Esophagus muscularis mucosa (tissue), 4 donors: ENCODE measurements at regions not wholly inside any gene's neighbourhood (a gene's known extent, or its start where the extent isn't known, plus 50 kb on each side); places are given as distances from the start of the nearest gene placed in this dataset.

Source experiments
- DNase-seq: peaks from one replicate; pipeline ENCODE4 v3.0.0-alpha.2; 2017; ENCODE audit errors: extremely low spot score
- H3K27ac ChIP-seq, 4 donors: fragments of 200-600 bp; sonication (generic); replicated peaks in 1 of 4; 1 replicate in 3 of 4; 2 replicates in 1 of 4; pipeline ENCODE4 v1.5.1; 2016 to 2019; ENCODE audit warnings: mild to moderate bottlenecking in 1 of 4
- H3K27me3 ChIP-seq, 4 donors: fragments of 200-600 bp; sonication (generic); one replicate each; pipeline versions ENCODE4 v1.5.1 to v1.6.0; 2016 to 2019
- H3K36me3 ChIP-seq, 4 donors: fragments of 200-600 bp; sonication (generic); one replicate each; pipeline ENCODE4 v1.5.1; 2016 to 2019
- H3K4me1 ChIP-seq, 4 donors: fragments of 200-600 bp; sonication (generic); one replicate each; pipeline ENCODE4 v1.5.1; 2016 to 2019
- H3K4me3 ChIP-seq, 4 donors: fragments of 200-600 bp; sonication (generic); 1 replicate in 2 of 4; 2 replicates in 2 of 4; pipeline ENCODE4 v1.5.1; 2016 to 2019; ENCODE audit warnings: mild to moderate bottlenecking in 4 of 4, moderate library complexity in 1 of 4
- H3K9me3 ChIP-seq, 4 donors: fragments of 200-600 bp; sonication (generic); 1 replicate in 3 of 4; 2 replicates in 1 of 4; pipeline ENCODE4 v1.5.1; 2016 to 2019
- EP300 ChIP-seq: sonication (generic); formaldehyde crosslinking; IDR thresholded peaks from one replicate; pipeline ENCODE4 v1.6.1; 2017; ENCODE audit warnings: antibody characterized with exemption
- POLR2A ChIP-seq: fragments of 450-650 bp; IDR thresholded peaks from one replicate; pipeline ENCODE4 v1.6.1; 2017; ENCODE audit warnings: antibody characterized with exemption, moderate library complexity, mild to moderate bottlenecking, low read depth
- POLR2AphosphoS5 ChIP-seq, 2 donors: sonication (generic); formaldehyde crosslinking; IDR thresholded peaks; one replicate each; pipeline ENCODE4 v1.6.1; 2017; ENCODE audit warnings: antibody characterized with exemption in 2 of 2
- WGBS: methylation state at CpG from one replicate; pipeline ENCODE4 v1.1.5; 2018; 5-methylcytosine and 5-hydroxymethylcytosine counted together
- intact Hi-C: fragments of 100-400 bp; cut with DNase I; formaldehyde crosslinking; loops from one replicate; pipeline ENCODE4 v1.15.1; 2023
- TF ChIP-seq, protein P1 (sequence below), 3 experiments: fragments of 200-600 bp in 2 of 3; fragments of 450-650 bp in 1 of 3; sonication (generic) in 2 of 3; IDR thresholded peaks; one replicate each; pipeline ENCODE4 v1.5.1; 2017 to 2019; ENCODE audit warnings: antibody characterized with exemption in 3 of 3, mild to moderate bottlenecking in 2 of 3, moderate library complexity in 1 of 3

DNA sequence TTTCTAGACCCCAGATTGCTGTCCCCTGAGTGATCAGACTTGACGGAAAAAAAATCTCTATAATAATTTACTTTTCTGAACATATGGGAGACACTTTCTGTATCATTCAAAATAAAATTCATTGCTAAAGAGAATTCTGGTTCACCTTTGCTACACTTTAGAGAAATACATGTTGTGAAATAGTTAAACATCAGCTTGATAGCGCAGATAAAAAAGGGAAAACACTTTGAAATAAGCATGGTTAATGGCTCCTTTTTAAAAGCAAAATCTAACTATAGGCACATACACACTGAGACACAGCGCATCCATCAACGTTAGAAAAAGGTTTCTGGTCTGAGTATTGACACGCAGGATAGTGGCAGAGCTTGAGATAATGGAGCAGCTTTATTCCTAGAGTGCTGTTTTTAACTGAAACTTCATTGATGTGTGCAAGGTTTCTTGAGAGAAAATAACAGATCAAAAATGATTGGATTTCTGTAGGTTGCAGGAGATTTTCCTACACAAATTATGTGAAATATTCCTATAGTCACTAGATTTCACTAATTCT, 341.2 kb downstream of the MZT1 start:
- WGBS: 94% methylated on average over 5 of the region's 5 CpGs
- DNase-seq: no peak
- Histone ChIP-seq H3K9me3 (no peaks in the 10 kb centered on the region), H3K4me3 (no peak overlapping the region), H3K27ac (no peak overlapping the region), H3K27me3 (no peaks in the 10 kb centered on the region), H3K4me1 (no peaks in the 10 kb centered on the region), H3K36me3 (no peaks in the 10 kb centered on the region)
- intact Hi-C loops: no loop called here
- TF ChIP-seq EP300: no peak
- TF ChIP-seq, protein P1, sequence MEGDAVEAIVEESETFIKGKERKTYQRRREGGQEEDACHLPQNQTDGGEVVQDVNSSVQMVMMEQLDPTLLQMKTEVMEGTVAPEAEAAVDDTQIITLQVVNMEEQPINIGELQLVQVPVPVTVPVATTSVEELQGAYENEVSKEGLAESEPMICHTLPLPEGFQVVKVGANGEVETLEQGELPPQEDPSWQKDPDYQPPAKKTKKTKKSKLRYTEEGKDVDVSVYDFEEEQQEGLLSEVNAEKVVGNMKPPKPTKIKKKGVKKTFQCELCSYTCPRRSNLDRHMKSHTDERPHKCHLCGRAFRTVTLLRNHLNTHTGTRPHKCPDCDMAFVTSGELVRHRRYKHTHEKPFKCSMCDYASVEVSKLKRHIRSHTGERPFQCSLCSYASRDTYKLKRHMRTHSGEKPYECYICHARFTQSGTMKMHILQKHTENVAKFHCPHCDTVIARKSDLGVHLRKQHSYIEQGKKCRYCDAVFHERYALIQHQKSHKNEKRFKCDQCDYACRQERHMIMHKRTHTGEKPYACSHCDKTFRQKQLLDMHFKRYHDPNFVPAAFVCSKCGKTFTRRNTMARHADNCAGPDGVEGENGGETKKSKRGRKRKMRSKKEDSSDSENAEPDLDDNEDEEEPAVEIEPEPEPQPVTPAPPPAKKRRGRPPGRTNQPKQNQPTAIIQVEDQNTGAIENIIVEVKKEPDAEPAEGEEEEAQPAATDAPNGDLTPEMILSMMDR (IDR thresholded peaks at IDR 0.05): no peak
- no peak for TF ChIP-seq POLR2A
- no peak for TF ChIP-seq POLR2AphosphoS5 (IDR thresholded peaks at IDR 0.05)

DNA sequence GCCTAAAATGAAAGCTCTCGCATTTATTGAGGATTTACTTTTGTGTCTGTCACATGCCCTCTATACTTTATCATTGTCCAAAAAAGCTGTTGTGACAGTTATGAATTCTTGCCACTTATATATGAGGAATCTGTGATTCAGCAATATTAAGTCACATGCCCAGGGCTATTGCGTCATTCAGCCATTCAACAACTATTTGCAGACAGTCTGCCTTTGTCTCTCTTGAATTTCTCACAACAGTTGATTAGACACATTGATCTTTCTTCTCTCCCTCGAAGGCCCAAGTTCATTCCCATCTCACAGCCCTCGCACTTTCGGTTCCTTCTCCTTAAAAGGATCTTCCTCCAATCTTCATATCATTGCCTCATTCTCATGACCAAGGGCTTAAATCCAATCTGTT, 342.6 kb downstream of the MZT1 start:
- intact Hi-C loops: no loop called here
- no peak for DNase-seq
- no peak overlapping the region for H3K4me3 ChIP-seq
- H3K36me3 ChIP-seq: no peaks in the 10 kb centered on the region
- H3K27ac ChIP-seq: no peak overlapping the region
- TF ChIP-seq, protein P1 (IDR thresholded peaks at IDR 0.05): no peak
- no peak for TF ChIP-seq POLR2A
- TF ChIP-seq POLR2AphosphoS5 (IDR thresholded peaks at IDR 0.05): no peak
- no peak for TF ChIP-seq EP300
- H3K4me1 ChIP-seq: no peaks in the 10 kb centered on the region
- 91% methylated on average over 5 of the region's 5 CpGs for WGBS
- H3K9me3 ChIP-seq: no peaks in the 10 kb centered on the region
- no peaks in the 10 kb centered on the region for H3K27me3 ChIP-seq

DNA sequence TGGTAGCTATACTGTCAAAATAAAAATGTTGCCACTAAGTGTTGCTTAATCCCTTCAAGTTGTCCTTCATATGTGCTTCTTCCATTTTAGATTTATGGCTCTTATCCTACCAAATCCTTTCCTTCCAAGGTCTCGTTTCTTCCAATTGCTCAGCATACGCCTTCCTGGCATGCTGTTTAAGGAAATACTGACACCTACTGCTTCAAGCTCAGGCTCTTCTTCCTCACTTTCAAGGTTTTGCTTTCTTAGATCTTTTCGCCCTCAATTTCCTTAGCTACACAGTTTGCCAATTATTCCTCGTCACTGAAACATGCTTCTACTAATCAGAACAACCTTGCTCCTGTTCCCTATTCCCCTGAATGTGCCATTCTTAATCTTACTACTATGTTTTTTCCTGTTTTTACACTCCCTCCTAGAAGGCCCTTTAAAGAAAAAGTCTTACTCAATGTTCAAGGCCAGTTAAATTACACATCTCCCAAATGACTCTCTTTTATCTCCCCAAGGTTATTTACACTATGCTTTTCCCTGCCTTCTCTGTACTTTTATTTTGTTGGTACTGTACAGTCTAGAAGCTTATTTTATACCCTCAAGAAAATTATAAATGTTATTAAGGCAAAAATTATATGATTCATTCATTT, 343.1 kb downstream of the MZT1 start:
- TF ChIP-seq POLR2A: no peak
- no peak for TF ChIP-seq POLR2AphosphoS5 (IDR thresholded peaks at IDR 0.05)
- TF ChIP-seq, protein P1 (IDR thresholded peaks at IDR 0.05): no peak
- no peak for DNase-seq
- Histone ChIP-seq H3K9me3 (no peaks in the 10 kb centered on the region), H3K4me3 (no peak overlapping the region), H3K27me3 (no peaks in the 10 kb centered on the region), H3K4me1 (no peaks in the 10 kb centered on the region), H3K36me3 (no peaks in the 10 kb centered on the region), H3K27ac (no peak overlapping the region)
- intact Hi-C loops: no loop called here
- WGBS: 54% methylated on average over 4 of the region's 4 CpGs

DNA sequence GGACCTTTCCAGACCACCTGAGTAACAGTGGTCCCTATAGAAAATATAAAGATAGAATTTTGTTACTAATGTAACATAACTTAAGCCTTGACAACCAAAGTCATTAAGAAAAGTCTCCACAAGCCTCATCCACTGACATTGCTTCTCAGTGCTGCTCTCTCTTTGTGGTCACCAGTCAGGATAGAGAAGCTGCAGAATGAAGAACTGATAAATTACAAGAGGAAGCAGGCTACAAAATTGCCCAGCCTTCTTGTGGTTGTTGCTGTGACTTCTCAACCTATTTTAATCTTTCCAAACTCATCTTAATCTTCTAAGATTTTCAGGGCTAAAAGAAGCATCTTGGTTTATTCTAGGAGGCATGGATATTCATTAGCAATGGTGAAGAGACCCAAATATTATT, 343.8 kb downstream of the MZT1 start:
- no peaks in the 10 kb centered on the region for H3K36me3 ChIP-seq
- no peaks in the 10 kb centered on the region for H3K27me3 ChIP-seq
- no peak for TF ChIP-seq POLR2AphosphoS5 (IDR thresholded peaks at IDR 0.05)
- TF ChIP-seq POLR2A: no peak
- TF ChIP-seq EP300: no peak
- TF ChIP-seq, protein P1 (IDR thresholded peaks at IDR 0.05): no peak
- no peak overlapping the region for H3K27ac ChIP-seq
- H3K4me3 ChIP-seq: no peak overlapping the region
- intact Hi-C loops: no loop called here
- no peaks in the 10 kb centered on the region for H3K9me3 ChIP-seq
- H3K4me1 ChIP-seq: no peaks in the 10 kb centered on the region
- DNase-seq: no peak

DNA sequence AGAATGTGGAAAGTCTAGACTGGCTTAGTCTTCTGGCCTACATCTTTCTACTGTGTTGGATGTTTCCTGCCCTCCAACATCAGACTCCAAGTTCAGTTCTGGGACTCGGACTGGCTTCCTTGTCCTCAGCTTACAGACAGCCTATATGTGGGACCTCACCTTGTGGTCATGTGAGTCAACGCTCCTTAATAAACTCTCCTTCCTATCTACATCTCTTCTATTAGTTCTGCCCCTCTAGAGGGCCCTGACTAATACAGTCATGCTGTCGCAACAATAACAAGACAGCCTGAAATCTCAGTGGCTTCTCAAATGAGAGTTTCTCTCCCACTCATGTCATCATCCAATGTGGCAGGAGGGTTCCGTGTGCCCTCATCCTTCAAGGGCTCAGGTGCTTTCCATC, 347.8 kb downstream of the MZT1 start:
- no peak overlapping the region for H3K4me3 ChIP-seq
- no peaks in the 10 kb centered on the region for H3K4me1 ChIP-seq
- intact Hi-C loops: no loop called here
- no peaks in the 10 kb centered on the region for H3K36me3 ChIP-seq
- TF ChIP-seq EP300: no peak
- TF ChIP-seq POLR2A: no peak
- TF ChIP-seq, protein P1 (IDR thresholded peaks at IDR 0.05): no peak
- no peak for TF ChIP-seq POLR2AphosphoS5 (IDR thresholded peaks at IDR 0.05)
- H3K27me3 ChIP-seq: no peaks in the 10 kb centered on the region
- no peak overlapping the region for H3K27ac ChIP-seq
- DNase-seq: no peak
- 98% methylated on average over 4 of the region's 4 CpGs for WGBS
- no peaks in the 10 kb centered on the region for H3K9me3 ChIP-seq
